HEK293T (cell line): ENCODE measurements at regions not wholly inside any gene's neighbourhood (a gene's known extent, or its start where the extent isn't known, plus 50 kb on each side); places are given as distances from the start of the nearest gene placed in this dataset.

Source experiments
- CTCF ChIA-PET: fragments of 350-600 bp; formaldehyde crosslinking; extraction: SDS; loops from one replicate; lab custom pipeline; 2021; ENCODE audit warnings: antibody characterized with exemption, inconsistent platforms; lab: Yijun Ruan, JAX
- POLR2A ChIA-PET: fragments of 350-600 bp; formaldehyde crosslinking; extraction: SDS; loops from one replicate; lab custom pipeline; 2020; ENCODE audit warnings: antibody characterized with exemption, inconsistent platforms; lab: Yijun Ruan, JAX
- DNase-seq: peaks from one replicate; pipeline ENCODE4 v3.0.0; 2012; ENCODE audit warnings: mixed read lengths; ENCODE audit errors: extremely low spot score
- ARNT ChIP-seq: fragments of 450-650 bp; IDR thresholded peaks from 2 replicates; pipeline ENCODE4 v1.6.1; 2017; ENCODE audit warnings: mild to moderate bottlenecking
- BHLHE40 ChIP-seq: fragments of 450-650 bp; IDR thresholded peaks from 2 replicates; pipeline ENCODE4 v1.6.1; 2016; ENCODE audit warnings: mild to moderate bottlenecking, moderate library complexity, borderline replicate concordance
- CTBP1 ChIP-seq: fragments of 450-650 bp; IDR thresholded peaks from 2 replicates; pipeline ENCODE4 v1.6.1; 2016; ENCODE audit warnings: borderline replicate concordance
- ELF4 ChIP-seq: fragments of 450-650 bp; IDR thresholded peaks from 2 replicates; pipeline ENCODE4 v1.6.1; 2017; ENCODE audit warnings: antibody characterized with exemption
- FOXA1 ChIP-seq: fragments of 450-650 bp; IDR thresholded peaks from 2 replicates; pipeline ENCODE4 v1.6.1; 2016; ENCODE audit warnings: mild to moderate bottlenecking
- FOXK2 ChIP-seq: fragments of 450-650 bp; IDR thresholded peaks from 2 replicates; pipeline ENCODE4 v1.6.1; 2016; ENCODE audit warnings: mild to moderate bottlenecking
- FOXM1 ChIP-seq: fragments of 450-650 bp; IDR thresholded peaks from 2 replicates; pipeline ENCODE4 v1.6.1; 2017; ENCODE audit warnings: mild to moderate bottlenecking, borderline replicate concordance
- HDGF ChIP-seq: fragments of 450-650 bp; IDR thresholded peaks from 2 replicates; pipeline ENCODE4 v1.6.1; 2017; ENCODE audit warnings: antibody characterized with exemption, borderline replicate concordance
- L3MBTL2 ChIP-seq: fragments of 450-650 bp; conservative IDR thresholded peaks from 2 replicates; pipeline ENCODE4 v1.6.1; 2016; ENCODE audit warnings: mild to moderate bottlenecking
- LEF1 ChIP-seq: fragments of 450-650 bp; IDR thresholded peaks from 2 replicates; pipeline ENCODE4 v1.6.1; 2017; ENCODE audit warnings: mild to moderate bottlenecking, borderline replicate concordance
- NFRKB ChIP-seq: fragments of 450-650 bp; IDR thresholded peaks from 2 replicates; pipeline ENCODE4 v1.6.1; 2016; ENCODE audit warnings: mild to moderate bottlenecking, moderate library complexity
- SP1 ChIP-seq: fragments of 450-650 bp; IDR thresholded peaks from 2 replicates; pipeline ENCODE4 v1.6.1; 2017
- SUZ12 ChIP-seq: fragments of 450-650 bp; IDR thresholded peaks from 2 replicates; pipeline ENCODE4 v1.6.1; 2016; ENCODE audit warnings: mild to moderate bottlenecking
- TARDBP ChIP-seq: fragments of 450-650 bp; IDR thresholded peaks from 2 replicates; pipeline ENCODE4 v1.6.1; 2016
- ZNF384 ChIP-seq: fragments of 450-650 bp; IDR thresholded peaks from 2 replicates; pipeline ENCODE4 v1.6.1; 2016
- TF ChIP-seq, protein P1 (sequence below): fragments of 450-650 bp; IDR thresholded peaks from 2 replicates; pipeline ENCODE4 v1.6.1; 2016

DNA sequence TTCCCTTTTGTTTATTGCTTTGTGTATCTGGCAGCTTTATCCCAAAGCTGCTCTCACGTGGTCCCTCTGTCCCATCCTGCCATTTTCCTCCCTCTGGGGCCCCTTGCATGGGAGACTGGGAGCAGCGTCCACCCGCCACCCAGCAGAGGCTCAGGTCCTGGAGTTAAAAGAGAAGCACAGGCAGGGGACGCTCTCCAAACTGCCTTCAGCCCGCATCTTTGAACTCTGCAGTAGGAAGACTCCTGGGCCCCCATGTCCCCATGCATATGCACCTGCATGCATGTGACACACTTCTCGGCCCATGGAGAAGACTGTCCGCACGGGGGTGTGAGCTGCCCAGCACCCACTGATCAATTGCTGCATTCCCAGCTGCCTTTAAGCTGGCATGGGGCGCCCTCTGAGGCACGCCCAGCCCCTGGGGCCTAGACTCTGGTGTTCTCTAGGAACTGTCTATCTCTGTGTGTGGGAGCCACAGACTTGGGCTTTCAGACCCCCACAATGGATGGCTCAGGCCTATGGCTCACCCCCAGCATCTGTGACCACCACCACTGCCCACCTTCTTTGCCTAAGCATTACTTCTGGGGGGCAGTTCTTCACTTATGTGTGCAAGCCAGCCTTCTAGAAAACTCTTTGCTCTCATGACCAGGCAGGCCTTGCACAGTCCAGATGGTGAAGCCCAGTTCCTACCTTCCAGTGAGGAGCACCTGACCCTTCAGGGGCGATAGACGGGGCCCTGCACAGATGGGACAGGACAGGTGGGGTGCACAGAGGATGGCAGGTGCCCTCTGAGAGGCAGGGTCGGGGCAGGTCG, 96.1 kb upstream of the DIO3 start:
- TF ChIP-seq SUZ12 (no peak), BHLHE40 (no peak), FOXK2 (no peak)
- TF ChIP-seq, protein P1, sequence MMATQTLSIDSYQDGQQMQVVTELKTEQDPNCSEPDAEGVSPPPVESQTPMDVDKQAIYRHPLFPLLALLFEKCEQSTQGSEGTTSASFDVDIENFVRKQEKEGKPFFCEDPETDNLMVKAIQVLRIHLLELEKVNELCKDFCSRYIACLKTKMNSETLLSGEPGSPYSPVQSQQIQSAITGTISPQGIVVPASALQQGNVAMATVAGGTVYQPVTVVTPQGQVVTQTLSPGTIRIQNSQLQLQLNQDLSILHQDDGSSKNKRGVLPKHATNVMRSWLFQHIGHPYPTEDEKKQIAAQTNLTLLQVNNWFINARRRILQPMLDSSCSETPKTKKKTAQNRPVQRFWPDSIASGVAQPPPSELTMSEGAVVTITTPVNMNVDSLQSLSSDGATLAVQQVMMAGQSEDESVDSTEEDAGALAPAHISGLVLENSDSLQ: no peak
- ChIA-PET POLR2A (no interaction called here), CTCF (no interaction called here)
- no peak for DNase-seq

DNA sequence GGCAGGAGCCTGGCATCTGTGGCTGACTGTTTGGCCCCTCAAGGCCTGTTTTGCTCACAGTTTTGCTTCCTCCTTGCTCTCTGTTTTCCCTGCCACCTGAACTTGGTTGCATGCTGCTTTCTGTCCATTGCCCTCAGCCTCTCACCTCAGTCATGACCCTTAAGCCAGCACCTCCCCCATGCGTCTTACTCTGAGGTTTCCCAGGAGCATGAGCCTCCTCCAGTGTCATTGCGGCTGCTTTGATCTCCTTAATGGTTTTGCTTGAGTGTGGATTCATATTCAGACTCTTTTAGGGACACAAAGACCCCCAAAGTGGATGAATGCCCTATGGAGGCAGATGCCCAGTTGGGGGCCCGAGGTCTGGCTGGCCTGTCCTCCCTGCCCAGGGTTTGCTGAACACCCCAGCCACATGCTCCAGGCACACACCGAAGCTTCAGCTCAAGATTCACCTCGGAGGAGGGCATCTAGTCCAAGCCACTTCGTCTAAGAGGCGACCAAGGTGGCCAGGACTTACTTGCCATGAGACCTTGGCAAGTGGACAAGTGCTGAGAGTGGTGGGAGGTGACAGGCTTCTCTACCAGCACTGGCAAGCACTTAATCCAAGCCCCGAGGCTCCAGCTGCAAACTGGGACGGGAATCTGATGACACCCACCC, 95.4 kb upstream of the DIO3 start:
- no peak for DNase-seq
- ChIA-PET POLR2A (no interaction called here), CTCF (no interaction called here)
- TF ChIP-seq SP1: no peak
- TF ChIP-seq NFRKB: no peak
- TF ChIP-seq BHLHE40: no peak
- no peak for TF ChIP-seq CTBP1
- no peak for TF ChIP-seq TARDBP
- no peak for TF ChIP-seq FOXM1

DNA sequence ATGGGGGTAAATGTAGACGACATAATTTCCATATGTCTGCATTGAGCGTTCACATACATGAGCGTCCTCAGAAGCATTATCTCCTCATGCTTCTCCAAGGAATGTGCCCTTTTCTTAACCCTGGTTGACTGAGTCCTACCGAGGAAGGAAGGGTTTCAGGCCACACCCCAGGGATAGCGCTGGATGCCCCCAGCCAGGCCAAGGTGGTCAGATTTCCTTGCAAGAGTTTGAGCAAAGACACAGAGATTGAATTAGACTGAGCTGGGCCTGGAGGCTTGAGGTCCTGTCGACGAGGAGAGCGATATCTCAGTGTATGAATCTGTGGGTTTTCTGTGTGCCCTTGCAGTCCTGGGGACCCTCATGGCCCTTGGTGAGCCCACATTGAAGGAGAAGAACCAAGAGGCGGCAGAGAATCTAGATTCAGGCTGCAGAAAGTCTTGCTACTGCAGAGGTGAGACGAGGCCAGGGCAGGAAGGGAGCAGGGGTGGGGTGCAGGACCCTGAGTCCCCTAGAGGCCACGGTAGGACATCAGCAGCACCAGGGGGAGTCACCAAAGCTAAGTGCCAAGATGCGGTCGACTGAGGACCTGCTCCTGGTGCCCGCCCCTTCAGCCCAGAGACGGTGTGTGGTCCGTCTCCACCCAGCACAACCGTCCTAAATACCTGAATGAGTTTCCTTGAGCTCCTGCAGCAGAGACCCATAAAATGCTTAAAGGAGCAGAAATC, 94.7 kb upstream of the DIO3 start:
- ChIA-PET POLR2A (no interaction called here), CTCF (no interaction called here)
- no peak for DNase-seq
- TF ChIP-seq NFRKB: no peak
- no peak for TF ChIP-seq SUZ12
- TF ChIP-seq FOXM1: no peak
- TF ChIP-seq LEF1: no peak
- no peak for TF ChIP-seq TARDBP
- TF ChIP-seq CTBP1: no peak

DNA sequence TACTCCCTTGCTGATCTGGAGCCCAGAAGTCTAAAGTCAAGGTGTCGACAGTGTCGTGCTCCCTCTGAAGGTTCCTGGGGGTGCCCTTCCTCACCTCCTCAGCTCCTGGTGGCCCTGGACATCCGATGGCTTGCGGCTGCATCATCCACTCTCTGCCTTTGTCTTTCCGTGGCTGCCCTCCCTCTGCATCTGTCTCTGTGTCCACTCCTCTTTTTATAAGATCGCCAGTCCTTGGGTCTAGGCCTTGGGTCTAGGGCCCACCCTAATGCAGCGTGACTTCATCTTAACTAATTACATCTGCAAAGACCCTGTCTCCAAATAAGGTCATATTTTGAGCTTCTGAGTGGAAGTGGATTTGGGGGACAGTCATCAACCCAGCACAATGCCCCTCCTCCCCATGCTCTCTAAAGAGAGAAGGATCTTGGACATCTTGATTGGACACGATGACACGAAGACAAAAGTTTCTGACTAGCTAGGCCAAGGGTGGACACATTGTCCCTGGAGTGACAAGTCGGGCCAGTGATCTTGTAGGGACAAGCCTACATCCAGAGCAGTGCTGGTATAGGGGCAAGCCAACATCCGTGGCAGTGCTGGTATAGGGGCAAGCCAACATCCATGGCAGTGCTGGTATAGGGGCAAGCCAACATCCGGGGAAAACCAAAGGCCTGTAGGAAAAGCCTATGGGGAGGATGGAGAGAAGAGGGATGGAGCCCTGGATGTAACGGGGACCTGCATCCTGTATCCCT, 93.9 kb upstream of the DIO3 start:
- TF ChIP-seq ARNT: no peak
- TF ChIP-seq ELF4: no peak
- TF ChIP-seq FOXA1: no peak
- TF ChIP-seq BHLHE40: no peak
- ChIA-PET CTCF (no interaction called here), POLR2A (interaction anchor here (0.6 kb wide), 1 partner anchor 8 kb away, joined by 3 read pairs; no protein-coding TSS in a partner anchor)
- DNase-seq: no peak

DNA sequence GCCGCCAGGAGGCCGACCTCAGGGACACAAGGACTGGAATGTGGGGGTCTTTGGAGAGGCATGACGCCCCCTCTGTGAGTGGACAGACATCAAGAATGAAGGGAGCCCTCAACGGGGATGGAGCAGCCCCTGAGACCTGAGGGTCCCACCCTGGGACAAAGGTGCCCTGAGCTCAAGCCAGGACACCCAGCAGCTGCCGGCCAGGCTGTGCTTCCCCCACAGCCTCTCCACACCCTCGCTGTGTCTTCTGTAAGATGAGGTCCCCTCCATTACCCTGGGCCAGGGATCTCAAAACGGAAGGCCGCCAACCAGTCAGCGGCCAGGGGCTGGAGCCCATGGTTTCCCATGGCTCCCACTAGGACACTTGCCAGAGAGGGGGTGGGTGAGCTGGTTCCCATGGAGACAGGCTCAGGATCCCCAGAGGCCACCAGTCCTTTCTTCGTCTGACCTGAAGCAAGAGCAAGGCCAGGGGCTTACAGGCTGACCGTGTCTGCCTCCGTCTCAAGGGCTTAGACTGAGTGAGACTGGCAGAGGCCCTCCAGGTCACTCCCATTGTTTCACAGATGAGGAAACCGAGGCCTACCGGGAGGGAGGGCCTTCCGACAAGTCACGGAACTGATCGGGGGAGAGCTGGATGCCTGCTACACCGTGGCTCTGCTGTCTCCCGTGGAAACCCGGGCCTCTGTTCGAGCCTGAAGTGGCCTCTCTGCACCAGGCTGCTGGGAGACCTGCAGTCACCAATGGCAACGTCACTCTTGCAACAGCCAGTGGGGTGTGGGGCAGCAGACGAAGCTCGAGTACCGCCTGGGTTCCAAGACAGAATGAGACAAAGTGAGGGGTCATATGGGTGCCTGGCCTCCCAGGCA, 91.7 kb upstream of the DIO3 start:
- TF ChIP-seq, protein P1: no peak
- TF ChIP-seq CTBP1: no peak
- TF ChIP-seq SP1: no peak
- no peak for TF ChIP-seq FOXA1
- no peak for TF ChIP-seq TARDBP
- no peak for TF ChIP-seq ZNF384
- TF ChIP-seq NFRKB: no peak
- TF ChIP-seq LEF1: no peak
- no peak for TF ChIP-seq SUZ12
- TF ChIP-seq FOXM1: no peak
- no peak for DNase-seq
- ChIA-PET CTCF (no interaction called here), POLR2A (no interaction called here)

DNA sequence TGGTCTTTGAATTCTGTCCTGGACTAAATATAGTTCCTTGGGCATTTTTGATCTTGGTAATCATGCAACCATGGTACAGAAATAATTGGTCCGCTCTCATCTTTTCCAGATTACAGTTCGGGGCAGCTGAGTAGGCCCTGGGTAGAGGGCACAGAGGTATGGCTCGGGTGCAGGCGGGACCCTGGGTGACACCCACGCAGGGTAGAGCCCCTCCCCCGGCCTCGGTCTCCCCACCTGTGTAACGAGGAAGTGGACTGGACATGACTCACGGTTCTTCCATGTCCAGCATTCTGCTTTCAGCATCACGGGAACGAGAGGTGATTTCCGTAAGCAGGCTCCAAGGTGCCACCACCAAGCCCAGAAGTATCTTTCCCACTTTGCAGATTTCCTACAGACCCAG, 91.0 kb upstream of the DIO3 start:
- ChIA-PET POLR2A (no interaction called here), CTCF (no interaction called here)
- DNase-seq: no peak
- TF ChIP-seq SUZ12 (no peak), BHLHE40 (no peak), LEF1 (no peak), SP1 (no peak), FOXA1 (no peak), HDGF (no peak), ELF4 (no peak), ARNT (no peak), CTBP1 (no peak), NFRKB (no peak), L3MBTL2 (no peak), TARDBP (no peak), ZNF384 (no peak), FOXM1 (no peak), FOXK2 (no peak)
- TF ChIP-seq, protein P1: no peak
